ENCODE measurements at regions not wholly inside any gene's neighbourhood (a gene's known extent, or its start where the extent isn't known, plus 50 kb on each side); places are given as distances from the start of the nearest gene placed in this dataset.

- no peak overlapping the region for H3K27ac ChIP-seq
- no peak overlapping the region for H3K9ac ChIP-seq (ENCODE audit: low read depth in 2 of 2, low read length in 2 of 2)
- H3K27me3 ChIP-seq = no peaks in the 10 kb centered on the region
- H3K9me3 ChIP-seq = no peaks in the 10 kb centered on the region
- no peaks in the 10 kb centered on the region for H3K36me3 ChIP-seq
- no peak overlapping the region for H3K4me3 ChIP-seq
- H3K4me1 ChIP-seq = no peaks in the 10 kb centered on the region
- no peak for DNase-seq
- TF ChIP-seq, protein P1, sequence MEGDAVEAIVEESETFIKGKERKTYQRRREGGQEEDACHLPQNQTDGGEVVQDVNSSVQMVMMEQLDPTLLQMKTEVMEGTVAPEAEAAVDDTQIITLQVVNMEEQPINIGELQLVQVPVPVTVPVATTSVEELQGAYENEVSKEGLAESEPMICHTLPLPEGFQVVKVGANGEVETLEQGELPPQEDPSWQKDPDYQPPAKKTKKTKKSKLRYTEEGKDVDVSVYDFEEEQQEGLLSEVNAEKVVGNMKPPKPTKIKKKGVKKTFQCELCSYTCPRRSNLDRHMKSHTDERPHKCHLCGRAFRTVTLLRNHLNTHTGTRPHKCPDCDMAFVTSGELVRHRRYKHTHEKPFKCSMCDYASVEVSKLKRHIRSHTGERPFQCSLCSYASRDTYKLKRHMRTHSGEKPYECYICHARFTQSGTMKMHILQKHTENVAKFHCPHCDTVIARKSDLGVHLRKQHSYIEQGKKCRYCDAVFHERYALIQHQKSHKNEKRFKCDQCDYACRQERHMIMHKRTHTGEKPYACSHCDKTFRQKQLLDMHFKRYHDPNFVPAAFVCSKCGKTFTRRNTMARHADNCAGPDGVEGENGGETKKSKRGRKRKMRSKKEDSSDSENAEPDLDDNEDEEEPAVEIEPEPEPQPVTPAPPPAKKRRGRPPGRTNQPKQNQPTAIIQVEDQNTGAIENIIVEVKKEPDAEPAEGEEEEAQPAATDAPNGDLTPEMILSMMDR (IDR thresholded peaks at IDR 0.05) = no peak
- intact Hi-C loops (cut with DNase I) = no loop called here
Measured at GRCh38 chr2:10191554-10191953, 69.0 kb downstream of the RRM2 start.

GRCh38 chr2:10192392-10193015 lies 70.0 kb downstream of the RRM2 start:
- Histone ChIP-seq H3K9me3 (no peaks in the 10 kb centered on the region), H3K9ac (ENCODE audit: low read depth in 2 of 2, low read length in 2 of 2) (no peak overlapping the region), H3K4me1 (no peaks in the 10 kb centered on the region), H3K27me3 (no peaks in the 10 kb centered on the region), H3K36me3 (no peaks in the 10 kb centered on the region), H3K27ac (no peak overlapping the region), H3K4me3 (no peak overlapping the region)
- intact Hi-C loops (cut with DNase I) = no loop called here
- TF ChIP-seq, protein P1 (IDR thresholded peaks at IDR 0.05) = no peak
- DNase-seq = no peak

- H3K9me3 ChIP-seq = no peaks in the 10 kb centered on the region
- DNase-seq = no peak
- no peaks in the 10 kb centered on the region for H3K27me3 ChIP-seq
- TF ChIP-seq, protein P1 (IDR thresholded peaks at IDR 0.05) = no peak
- H3K36me3 ChIP-seq = no peaks in the 10 kb centered on the region
- H3K4me3 ChIP-seq = no peak overlapping the region
- no peaks in the 10 kb centered on the region for H3K4me1 ChIP-seq
- intact Hi-C loops (cut with DNase I) = no loop called here
- no peak overlapping the region for H3K27ac ChIP-seq
- H3K9ac ChIP-seq (ENCODE audit: low read depth in 2 of 2, low read length in 2 of 2) = no peak overlapping the region
Measured at GRCh38 chr2:10193276-10193795, 70.8 kb downstream of the RRM2 start.

- DNase-seq = no peak
- TF ChIP-seq, protein P1 (IDR thresholded peaks at IDR 0.05) = no peak
- H3K9me3 ChIP-seq = no peaks in the 10 kb centered on the region
- no peak overlapping the region for H3K9ac ChIP-seq (ENCODE audit: low read depth in 2 of 2, low read length in 2 of 2)
- no peaks in the 10 kb centered on the region for H3K36me3 ChIP-seq
- intact Hi-C loops (cut with DNase I) = no loop called here
- H3K4me1 ChIP-seq = no peaks in the 10 kb centered on the region
- no peak overlapping the region for H3K4me3 ChIP-seq
- H3K27me3 ChIP-seq = no peaks in the 10 kb centered on the region
- no peak overlapping the region for H3K27ac ChIP-seq
Measured at GRCh38 chr2:10193851-10194820, 71.6 kb downstream of the RRM2 start.

DNA sequence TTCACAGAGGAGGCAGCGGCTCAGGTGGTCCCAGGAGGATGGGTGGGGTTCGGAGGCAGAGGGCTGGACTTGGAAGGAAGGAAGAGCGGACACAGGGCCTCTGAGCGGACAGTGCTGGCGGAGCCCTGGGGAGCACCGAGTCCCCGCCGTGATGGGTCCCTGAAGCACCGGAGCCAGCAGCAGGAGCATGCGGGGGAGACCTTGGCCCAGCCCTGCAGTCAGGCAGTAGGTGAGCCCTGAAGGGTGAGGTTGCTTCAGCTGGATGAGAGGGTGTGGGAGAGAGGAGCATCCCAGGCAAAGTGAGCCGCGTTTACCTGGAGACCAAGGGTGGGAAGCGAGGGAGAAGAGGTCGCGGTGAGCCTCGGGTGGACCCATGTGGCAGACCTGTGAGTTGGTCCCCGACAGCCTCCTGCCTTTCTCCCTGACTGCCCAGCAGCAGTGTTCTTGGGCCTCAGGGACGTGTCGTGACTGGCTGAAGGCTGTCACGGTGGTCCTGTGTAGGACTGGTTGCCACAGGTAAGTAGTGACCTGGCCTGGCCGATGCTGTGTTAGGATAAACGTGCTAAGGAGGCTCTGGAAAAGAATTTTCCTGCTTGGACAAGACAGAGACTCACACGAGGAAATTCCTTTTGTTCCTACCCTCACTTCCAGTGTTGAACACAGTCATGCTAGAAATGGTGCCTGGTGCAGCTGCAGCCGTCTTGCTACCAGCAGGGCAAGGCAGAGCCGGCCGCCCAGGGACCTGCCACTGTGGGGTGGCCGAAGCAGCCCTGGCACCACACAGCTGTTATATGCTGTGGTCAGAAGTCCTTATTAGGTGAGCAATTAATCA lies 73.0 kb downstream of the RRM2 start:
- H3K27me3 ChIP-seq = no peaks in the 10 kb centered on the region
- TF ChIP-seq, protein P1 (IDR thresholded peaks at IDR 0.05) = no peak
- H3K9ac ChIP-seq (ENCODE audit: low read depth in 2 of 2, low read length in 2 of 2) = no peak overlapping the region
- H3K4me1 ChIP-seq = no peaks in the 10 kb centered on the region
- H3K36me3 ChIP-seq = no peaks in the 10 kb centered on the region
- no peak overlapping the region for H3K27ac ChIP-seq
- no peak for DNase-seq
- H3K9me3 ChIP-seq = no peaks in the 10 kb centered on the region
- no peak overlapping the region for H3K4me3 ChIP-seq
- intact Hi-C loops (cut with DNase I) = no loop called here

Measured in colonic mucosa (tissue), 4 donors.